Neural cell (in vitro differentiated cells): ENCODE measurements at regions not wholly inside any gene's neighbourhood (a gene's known extent, or its start where the extent isn't known, plus 50 kb on each side); places are given as distances from the start of the nearest gene placed in this dataset.

ENCODE experiments used
- H2AFZ ChIP-seq: fragments of 200-600, 300-800 bp; sonication (generic), shearing (Covaris generic); 2 replicates; pipeline ENCODE4 v1.6.0; 2014; ENCODE audit warnings: low read depth, mild to moderate bottlenecking, antibody characterized with exemption, low read length, moderate library complexity
- H3F3A ChIP-seq: fragments of 200-600 bp; shearing (Covaris generic); 2 replicates; pipeline ENCODE4 v1.6.1; 2016; ENCODE audit warnings: mild to moderate bottlenecking, moderate library complexity, mixed read lengths, antibody characterized with exemption, low read length; ENCODE audit not compliant: insufficient read depth, poor library complexity, severe bottlenecking
- H3K27ac ChIP-seq: fragments of 200-600, 300-800 bp; sonication (generic), shearing (Covaris generic); 2 replicates; pipeline ENCODE4 v1.5.1; 2014; ENCODE audit warnings: mild to moderate bottlenecking, low read length, moderate library complexity
- H3K27me3 ChIP-seq: fragments of 300-800, 200-600 bp; sonication (generic), shearing (Covaris generic); 2 replicates; pipeline ENCODE4 v1.6.0; 2014; ENCODE audit warnings: mild to moderate bottlenecking, low read depth, low read length, moderate library complexity; ENCODE audit not compliant: insufficient read depth
- H3K36me3 ChIP-seq: fragments of 300-800, 200-600 bp; sonication (generic), shearing (Covaris generic); 2 replicates; pipeline ENCODE4 v1.5.1; 2014; ENCODE audit warnings: mild to moderate bottlenecking, antibody characterized with exemption, low read length, moderate library complexity; ENCODE audit not compliant: insufficient read depth
- H3K4me2 ChIP-seq: fragments of 300-800, 200-600 bp; sonication (generic), shearing (Covaris generic); 2 replicates; pipeline ENCODE4 v1.6.0; 2014; ENCODE audit warnings: mild to moderate bottlenecking, low read length
- H3K4me3 ChIP-seq: fragments of 300-800, 200-600 bp; sonication (generic), shearing (Covaris generic); 2 replicates; pipeline ENCODE4 v1.5.1; 2014; ENCODE audit warnings: mild to moderate bottlenecking, low read length, moderate library complexity
- H3K79me2 ChIP-seq: fragments of 200-600 bp; shearing (Covaris generic); replicated peaks from 2 replicates; pipeline ENCODE4 v1.6.0; 2014; ENCODE audit warnings: mild to moderate bottlenecking, low read length, moderate library complexity; ENCODE audit not compliant: insufficient read depth
- H3K9ac ChIP-seq: fragments of 300-800, 200-600 bp; sonication (generic), shearing (Covaris generic); 2 replicates; pipeline ENCODE4 v1.6.1; 2016; ENCODE audit warnings: mild to moderate bottlenecking, low read length, mixed read lengths
- H3K9me2 ChIP-seq: fragments of 200-600 bp; shearing (Covaris generic); 2 replicates; pipeline ENCODE4 v1.6.1; 2016; ENCODE audit warnings: mild to moderate bottlenecking, low read length, mixed read lengths; ENCODE audit not compliant: insufficient read depth
- H3K9me3 ChIP-seq: fragments of 200-600, 300-800 bp; sonication (generic), shearing (Covaris generic); 2 replicates; pipeline ENCODE4 v1.6.1; 2016; ENCODE audit warnings: mild to moderate bottlenecking, mixed run types, low read length, moderate library complexity, mixed read lengths
- H4K20me1 ChIP-seq: fragments of 200-600 bp; shearing (Covaris generic); 2 replicates; pipeline ENCODE4 v1.6.1; 2016; ENCODE audit warnings: mild to moderate bottlenecking, mixed run types; ENCODE audit not compliant: insufficient read depth
- CTCF ChIP-seq: fragments of 450-650 bp; IDR thresholded peaks from 2 replicates; pipeline ENCODE4 v1.5.1; 2014; ENCODE audit warnings: antibody characterized with exemption, mild to moderate bottlenecking, moderate library complexity; ENCODE audit not compliant: poor library complexity, severe bottlenecking
- EP300 ChIP-seq: fragments of 450-650 bp; conservative IDR thresholded peaks from 2 replicates; pipeline ENCODE4 v1.6.1; 2014; ENCODE audit warnings: antibody characterized with exemption, mild to moderate bottlenecking, moderate library complexity; ENCODE audit not compliant: poor library complexity, severe bottlenecking
- EZH2 ChIP-seq: fragments of 200-600, 300-800 bp; shearing (Covaris generic), sonication (generic); IDR thresholded peaks from 2 replicates; pipeline ENCODE4 v1.6.1; 2014; ENCODE audit warnings: antibody characterized with exemption, low read length, borderline replicate concordance, mild to moderate bottlenecking; ENCODE audit not compliant: insufficient read depth, poor library complexity, severe bottlenecking
- MXI1 ChIP-seq: fragments of 450-650 bp; conservative IDR thresholded peaks from 2 replicates; pipeline ENCODE4 v1.6.1; 2014; ENCODE audit warnings: antibody characterized with exemption, mild to moderate bottlenecking; ENCODE audit not compliant: poor library complexity, severe bottlenecking
- POLR2AphosphoS5 ChIP-seq: IDR thresholded peaks from 2 replicates; pipeline ENCODE4 v1.6.1; 2012
- RAD21 ChIP-seq: fragments of 450-650 bp; conservative IDR thresholded peaks from 2 replicates; pipeline ENCODE4 v1.6.1; 2014; ENCODE audit warnings: antibody characterized with exemption, mild to moderate bottlenecking, moderate library complexity
- REST ChIP-seq: IDR thresholded peaks from 2 replicates; pipeline ENCODE4 v1.6.1; 2012; ENCODE audit warnings: borderline replicate concordance
- SMC3 ChIP-seq: fragments of 450-650 bp; conservative IDR thresholded peaks from 2 replicates; pipeline ENCODE4 v1.6.1; 2014; ENCODE audit warnings: antibody characterized with exemption, mild to moderate bottlenecking, moderate library complexity; ENCODE audit not compliant: poor library complexity
- TAF1 ChIP-seq: IDR thresholded peaks from 2 replicates; pipeline ENCODE4 v1.6.1; 2012; ENCODE audit warnings: low read depth

GRCh38 chr4:176919631-176920030, 126.9 kb upstream of the VEGFC start:
- Histone ChIP-seq H3K4me3 (no peak overlapping the region), H3K27me3 (no peaks in the 10 kb centered on the region), H3K79me2 (no peaks in the 10 kb centered on the region), H3K9me3 (no peaks in the 10 kb centered on the region), H3K4me2 (no peak overlapping the region), H3K9me2 (no peaks in the 10 kb centered on the region), H4K20me1 (no peaks in the 10 kb centered on the region), H3K27ac (no peak overlapping the region), H3F3A (no peaks in the 10 kb centered on the region), H3K36me3 (no peaks in the 10 kb centered on the region), H2AFZ (no peak overlapping the region), H3K9ac (no peak overlapping the region)
- TF ChIP-seq SMC3 (no peak), TAF1 (no peak), CTCF (no peak), POLR2AphosphoS5 (no peak), EP300 (no peak), REST (no peak), EZH2 (no peak), MXI1 (no peak), RAD21 (no peak)

GRCh38 chr4:176920694-176921093, 128.0 kb upstream of the VEGFC start:
- H3K9me2 ChIP-seq = no peaks in the 10 kb centered on the region
- H3F3A ChIP-seq = no peaks in the 10 kb centered on the region
- H4K20me1 ChIP-seq = no peaks in the 10 kb centered on the region
- no peak overlapping the region for H3K9ac ChIP-seq
- no peaks in the 10 kb centered on the region for H3K79me2 ChIP-seq
- H3K27me3 ChIP-seq = no peaks in the 10 kb centered on the region
- no peaks in the 10 kb centered on the region for H3K36me3 ChIP-seq
- H2AFZ ChIP-seq = no peak overlapping the region
- H3K9me3 ChIP-seq = no peaks in the 10 kb centered on the region
- H3K27ac ChIP-seq = no peak overlapping the region
- TF ChIP-seq EP300 = no peak
- no peak overlapping the region for H3K4me3 ChIP-seq
- H3K4me2 ChIP-seq = no peak overlapping the region

- Histone ChIP-seq H3K9me2 (no peaks in the 10 kb centered on the region), H3K79me2 (no peaks in the 10 kb centered on the region), H3K27ac (no peak overlapping the region), H2AFZ (no peak overlapping the region), H3K4me3 (no peak overlapping the region), H3K36me3 (no peaks in the 10 kb centered on the region), H3K9me3 (no peaks in the 10 kb centered on the region), H3K9ac (no peak overlapping the region), H3F3A (no peaks in the 10 kb centered on the region), H3K27me3 (no peaks in the 10 kb centered on the region), H3K4me2 (no peak overlapping the region), H4K20me1 (no peaks in the 10 kb centered on the region)
- no peak for TF ChIP-seq MXI1
- no peak for TF ChIP-seq REST
- TF ChIP-seq RAD21 = no peak
These were observed 128.5 kb upstream of the VEGFC start for GRCh38 chr4:176921256-176921655.
